WTC11 (cell line): ENCODE measurements at regions not wholly inside any gene's neighbourhood (a gene's known extent, or its start where the extent isn't known, plus 50 kb on each side); places are given as distances from the start of the nearest gene placed in this dataset.

Source experiments
- ATAC-seq: fragments of 200-7000 bp; cut with Tn5 transposase; 2 replicates; pipeline ENCODE4 v1.10.0; 2021; ENCODE audit warnings: mild to moderate bottlenecking, moderate library complexity
- CTCF ChIA-PET: fragments of 300-600 bp; sonication (Branson Sonifier 250); formaldehyde crosslinking; loops from one replicate; lab custom pipeline; 2021; ENCODE audit warnings: antibody characterized with exemption; lab: Charles Lee
- POLR2A ChIA-PET: fragments of 350-600 bp; sonication (Branson Sonifier 250); formaldehyde crosslinking; loops from one replicate; lab custom pipeline; 2021; ENCODE audit warnings: antibody characterized with exemption; lab: Charles Lee
- DNase-seq: peaks from one replicate; pipeline ENCODE4 v3.0.0; 2021; ENCODE audit warnings: low spot score
- H3K27ac Mint-ChIP-seq: 2 replicates; pipeline ENCODE4 v1.8.0; 2021; ENCODE audit warnings: mixed read lengths
- H3K27me3 Mint-ChIP-seq: 2 replicates; pipeline ENCODE4 v1.8.0; 2021; ENCODE audit warnings: low read depth, mild to moderate bottlenecking, moderate library complexity, mixed read lengths
- H3K36me3 Mint-ChIP-seq: 2 replicates; pipeline ENCODE4 v1.8.0; 2021; ENCODE audit warnings: mixed read lengths
- H3K4me1 Mint-ChIP-seq: 2 replicates; pipeline ENCODE4 v1.8.0; 2022; ENCODE audit warnings: mixed read lengths
- H3K4me3 Mint-ChIP-seq: 2 replicates; pipeline ENCODE4 v1.8.0; 2021; ENCODE audit warnings: mild to moderate bottlenecking, moderate library complexity, mixed read lengths
- H3K9me3 Mint-ChIP-seq: 2 replicates; pipeline ENCODE4 v1.8.0; 2021; ENCODE audit warnings: mixed read lengths
- ATF1 ChIP-seq: sonication (generic); formaldehyde crosslinking; IDR thresholded peaks from 2 replicates; pipeline ENCODE4 v1.8.1; 2023; ENCODE audit warnings: mild to moderate bottlenecking, moderate library complexity, missing genetic modification reagents
- ATF6 ChIP-seq: sonication (generic); formaldehyde crosslinking; IDR thresholded peaks from 2 replicates; pipeline ENCODE4 v1.8.1; 2023; ENCODE audit warnings: mild to moderate bottlenecking, missing genetic modification reagents
- CBFB ChIP-seq: sonication (generic); formaldehyde crosslinking; IDR thresholded peaks from 2 replicates; pipeline ENCODE4 v1.8.1; 2022; ENCODE audit warnings: mild to moderate bottlenecking, low read depth, missing genetic modification reagents
- CTCF ChIP-seq: fragments of 200-600 bp; IDR thresholded peaks from 2 replicates; pipeline ENCODE4 v1.8.0; 2022; ENCODE audit warnings: antibody characterized with exemption
- ESRRA ChIP-seq: sonication (generic); formaldehyde crosslinking; IDR thresholded peaks from 2 replicates; pipeline ENCODE4 v1.8.1; 2022; ENCODE audit warnings: mild to moderate bottlenecking, missing genetic modification reagents, borderline replicate concordance
- FOXJ3 ChIP-seq: sonication (generic); formaldehyde crosslinking; IDR thresholded peaks from 2 replicates; pipeline ENCODE4 v1.9.0; 2021; ENCODE audit warnings: missing genetic modification reagents, mild to moderate bottlenecking, borderline replicate concordance
- GABPB1 ChIP-seq: sonication (generic); formaldehyde crosslinking; IDR thresholded peaks from 2 replicates; pipeline ENCODE4 v1.8.1; 2023; ENCODE audit warnings: mild to moderate bottlenecking, missing genetic modification reagents
- GTF2I ChIP-seq: fragments of 250-450 bp; sonication (Bioruptor Pico); conservative IDR thresholded peaks from 2 replicates; pipeline ENCODE4 v1.4.0; 2021; ENCODE audit warnings: mild to moderate bottlenecking
- IRF1 ChIP-seq: sonication (generic); formaldehyde crosslinking; IDR thresholded peaks from 2 replicates; pipeline ENCODE4 v1.8.0; 2023; ENCODE audit warnings: missing genetic modification reagents
- MAX ChIP-seq: sonication (generic); formaldehyde crosslinking; IDR thresholded peaks from 2 replicates; pipeline ENCODE4 v1.8.0; 2022; ENCODE audit warnings: mild to moderate bottlenecking, missing genetic modification reagents
- MYBL2 ChIP-seq: sonication (generic); formaldehyde crosslinking; IDR thresholded peaks from 2 replicates; pipeline ENCODE4 v1.8.1; 2023; ENCODE audit warnings: mild to moderate bottlenecking, moderate library complexity, missing genetic modification reagents
- SMAD3 ChIP-seq: sonication (generic); formaldehyde crosslinking; IDR thresholded peaks from 2 replicates; pipeline ENCODE4 v1.8.0; 2022; ENCODE audit warnings: missing genetic modification reagents, mild to moderate bottlenecking, borderline replicate concordance
- TEAD1 ChIP-seq: sonication (generic); formaldehyde crosslinking; IDR thresholded peaks from 2 replicates; pipeline ENCODE4 v1.8.0; 2022; ENCODE audit warnings: mild to moderate bottlenecking, missing genetic modification reagents
- TEAD4 ChIP-seq: sonication (generic); formaldehyde crosslinking; IDR thresholded peaks from 2 replicates; pipeline ENCODE4 v1.8.0; 2022; ENCODE audit warnings: mild to moderate bottlenecking, missing genetic modification reagents
- ZBTB21 ChIP-seq: sonication (generic); formaldehyde crosslinking; IDR thresholded peaks from 2 replicates; pipeline ENCODE4 v1.8.1; 2023; ENCODE audit warnings: mild to moderate bottlenecking, missing genetic modification reagents, borderline replicate concordance
- ZBTB43 ChIP-seq: sonication (generic); formaldehyde crosslinking; IDR thresholded peaks from 2 replicates; pipeline ENCODE4 v1.8.1; 2023; ENCODE audit warnings: mild to moderate bottlenecking, missing genetic modification reagents
- ZNF121 ChIP-seq: sonication (generic); formaldehyde crosslinking; IDR thresholded peaks from 2 replicates; pipeline ENCODE4 v1.8.0; 2023; ENCODE audit warnings: missing genetic modification reagents
- ZNF232 ChIP-seq: sonication (generic); formaldehyde crosslinking; IDR thresholded peaks from 2 replicates; pipeline ENCODE4 v1.8.0; 2022; ENCODE audit warnings: mild to moderate bottlenecking, missing genetic modification reagents
- ZNF263 ChIP-seq: sonication (generic); formaldehyde crosslinking; IDR thresholded peaks from 2 replicates; pipeline ENCODE4 v1.8.1; 2022; ENCODE audit warnings: low read depth, mild to moderate bottlenecking, moderate library complexity, missing genetic modification reagents
- ZNF396 ChIP-seq: fragments of 250-450 bp; sonication (Bioruptor Pico); IDR thresholded peaks from 2 replicates; pipeline ENCODE4 v1.8.0; 2021; ENCODE audit warnings: mild to moderate bottlenecking, moderate library complexity, borderline replicate concordance
- ZNF423 ChIP-seq: fragments of 250-450 bp; sonication (Bioruptor Pico); IDR thresholded peaks from 2 replicates; pipeline ENCODE4 v2.1.2; 2022; ENCODE audit warnings: mild to moderate bottlenecking, moderate library complexity
- ZNF425 ChIP-seq: fragments of 250-450 bp; sonication (Bioruptor Pico); conservative IDR thresholded peaks from 2 replicates; pipeline ENCODE4 v1.9.0; 2021; ENCODE audit warnings: mild to moderate bottlenecking
- ZSCAN18 ChIP-seq: fragments of 250-450 bp; sonication (Bioruptor Pico); IDR thresholded peaks from 2 replicates; pipeline ENCODE4 v2.1.2; 2022; ENCODE audit warnings: mild to moderate bottlenecking, moderate library complexity

GRCh38 chr6:135601857-135602256 is 104.3 kb upstream of the AHI1 start (continued):
- no peak for TF ChIP-seq ATF1 (CRISPR knock-in tag)
- no peak for TF ChIP-seq ZBTB21 (CRISPR knock-in tag)
- no peak for TF ChIP-seq IRF1 (CRISPR knock-in tag)
- no peak for TF ChIP-seq FOXJ3 (CRISPR knock-in tag)
- TF ChIP-seq GTF2I (CRISPR knock-in tag), result no peak
- no peak for TF ChIP-seq CTCF
- TF ChIP-seq ZNF232 (CRISPR knock-in tag), result no peak
- no peak for TF ChIP-seq ZBTB43 (CRISPR knock-in tag)

- Mint-ChIP-seq H3K27me3 (no peaks in the 10 kb centered on the region), H3K4me1 (no peaks in the 10 kb centered on the region), H3K27ac (no peak overlapping the region), H3K36me3 (no peaks in the 10 kb centered on the region), H3K9me3 (peaks cover 18% of the 10 kb centered on the region), H3K4me3 (no peak overlapping the region)
- CTCF ChIA-PET, result no interaction called here
- DNase-seq (no peak), ATAC-seq (no peak)
- TF ChIP-seq MYBL2 (CRISPR knock-in tag) (no peak), ZNF396 (CRISPR knock-in tag) (no peak), ESRRA (CRISPR knock-in tag) (no peak), GTF2I (CRISPR knock-in tag) (no peak), ZNF423 (CRISPR knock-in tag) (no peak), MAX (CRISPR knock-in tag) (no peak), ZNF263 (CRISPR knock-in tag) (no peak)
- POLR2A ChIA-PET, result no interaction called here
These were observed 105.7 kb upstream of the AHI1 start for GRCh38 chr6:135603249-135603648.

- DNase-seq (no peak), ATAC-seq (no peak)
- Mint-ChIP-seq H3K4me1 (no peaks in the 10 kb centered on the region), H3K9me3 (peaks cover 9% of the 10 kb centered on the region; the same call in 1 of the 2 replicates), H3K27ac (no peak overlapping the region), H3K27me3 (no peaks in the 10 kb centered on the region), H3K36me3 (no peaks in the 10 kb centered on the region), H3K4me3 (no peak overlapping the region)
- ChIA-PET POLR2A (no interaction called here), CTCF (no interaction called here)
- no peak for TF ChIP-seq TEAD1 (CRISPR knock-in tag)
- TF ChIP-seq GABPB1, result no peak
- TF ChIP-seq ZNF121 (CRISPR knock-in tag), result no peak
- no peak for TF ChIP-seq SMAD3
- no peak for TF ChIP-seq CBFB (CRISPR knock-in tag)
- no peak for TF ChIP-seq ZSCAN18
- TF ChIP-seq TEAD4 (CRISPR knock-in tag), result no peak
- TF ChIP-seq ZNF425 (CRISPR knock-in tag), result no peak
- TF ChIP-seq ZBTB43 (CRISPR knock-in tag), result no peak
- no peak for TF ChIP-seq ATF6 (CRISPR knock-in tag)
These were observed 106.7 kb upstream of the AHI1 start for GRCh38 chr6:135604035-135604860.
